HCT116 (cell line): ENCODE measurements at regions not wholly inside any gene's neighbourhood (a gene's known extent, or its start where the extent isn't known, plus 50 kb on each side); places are given as distances from the start of the nearest gene placed in this dataset.
A peak's percentile ranks its signal among the peaks of the same experiment; 100 is the strongest.

Experiments
- ATAC-seq: fragments of 200-7000 bp; cut with Tn5 transposase; 2 replicates; pipeline ENCODE4 v1.9.1; 2020; ENCODE audit warnings: mild to moderate bottlenecking, moderate library complexity
- BruUV-seq: library from RNA; stranded (reverse); fragments of 400-500 nt; replicated peaks from 2 replicates; lab custom pipeline; 2021; lab: Mats Ljungman, UMichigan
- CTCF ChIA-PET: fragments of 300-600 bp; sonication (Branson Sonifier 250); formaldehyde crosslinking; loops from one replicate; lab custom pipeline; 2021; ENCODE audit warnings: antibody characterized with exemption; lab: Charles Lee
- POLR2A ChIA-PET: fragments of 300-600, 350-600 bp; sonication (Branson Sonifier 250); formaldehyde crosslinking; loops from one replicate; lab custom pipeline; 2021; ENCODE audit warnings: antibody characterized with exemption; lab: Charles Lee
- RAD21 ChIA-PET, 2 experiments: fragments of 300-600 bp; sonication (Branson Sonifier 250); formaldehyde crosslinking; loops; one replicate each; lab custom pipeline; 2023; ENCODE audit warnings: low total read pairs in 2 of 2; ENCODE audit not compliant: uncharacterized antibody in 2 of 2, unreplicated experiment in 2 of 2, low non-redundant PET in 1 of 2; lab: Charles Lee
- DNase-seq: peaks from one replicate; pipeline ENCODE4 v3.0.0-alpha.2; 2010; ENCODE audit warnings: low read depth, low spot score
- H2AFZ ChIP-seq: fragments of 200-600 bp; shearing (Covaris generic), sonication (generic); 2 replicates; pipeline ENCODE4 v1.6.1; 2017; ENCODE audit warnings: low read depth, mixed run types, mixed read lengths, antibody characterized with exemption, low read length; ENCODE audit not compliant: poor library complexity, severe bottlenecking
- H3K27ac ChIP-seq: 2 replicates; pipeline ENCODE4 v1.5.1; 2012; ENCODE audit warnings: low read depth, low read length
- H3K27me3 ChIP-seq: fragments of 200-600 bp; sonication (generic); 2 replicates; pipeline ENCODE4 v1.6.1; 2016; ENCODE audit warnings: mixed run types, low read length, mixed read lengths; ENCODE audit not compliant: insufficient read depth
- H3K36me3 ChIP-seq, 2 experiments: fragments of 200-500 bp in 1 of 2; fragments of 200-600 bp in 1 of 2; sonication (Bioruptor generic) in 1 of 2; sonication (generic) in 1 of 2; 2 replicates each; pipeline versions ENCODE4 v1.5.1 to v1.6.1; 2014 to 2016; ENCODE audit warnings: low read length in 2 of 2, inconsistent platforms in 1 of 2, mixed read lengths in 1 of 2, mixed run types in 1 of 2; ENCODE audit not compliant: insufficient read depth in 2 of 2, control insufficient read depth in 1 of 2
- H3K4me1 ChIP-seq, 2 experiments: fragments of 200-600 bp in 1 of 2; sonication (generic) in 1 of 2; 2 replicates each; pipeline versions ENCODE4 v1.5.1 to v1.6.1; 2012 to 2017; ENCODE audit warnings: low read length in 2 of 2, inconsistent platforms in 1 of 2, mild to moderate bottlenecking in 1 of 2, mixed read lengths in 1 of 2, mixed run types in 1 of 2, moderate library complexity in 1 of 2; ENCODE audit not compliant: insufficient read depth in 2 of 2, control insufficient read depth in 1 of 2
- H3K4me2 ChIP-seq: fragments of 200-600 bp; sonication (generic); 2 replicates; pipeline ENCODE4 v1.6.1; 2017; ENCODE audit warnings: mixed run types, low read length, mixed read lengths
- H3K4me3 ChIP-seq, 2 experiments: fragments of 200-600 bp in 1 of 2; sonication (generic) in 1 of 2; replicated peaks in 1 of 2; 2 replicates each; pipeline ENCODE4 v1.5.1; 2011 to 2016; ENCODE audit warnings: low read length in 2 of 2, control low read depth in 1 of 2, low read depth in 1 of 2, mild to moderate bottlenecking in 1 of 2, mixed read lengths in 1 of 2, mixed run types in 1 of 2
- H3K79me2 ChIP-seq: fragments of 200-600 bp; sonication (generic); 2 replicates; pipeline ENCODE4 v1.6.1; 2017; ENCODE audit warnings: mild to moderate bottlenecking, mixed run types, low read length, moderate library complexity, mixed read lengths; ENCODE audit not compliant: insufficient read depth
- H3K9ac ChIP-seq: fragments of 200-600 bp; sonication (generic); 2 replicates; pipeline ENCODE4 v1.6.1; 2016; ENCODE audit warnings: low read length, mixed read lengths
- H3K9me2 ChIP-seq: fragments of 200-600 bp; sonication (generic), shearing (Covaris generic); 2 replicates; pipeline ENCODE4 v1.6.1; 2017; ENCODE audit warnings: mixed run types, mild to moderate bottlenecking, moderate library complexity; ENCODE audit not compliant: insufficient read depth
- H3K9me3 ChIP-seq, 2 experiments: fragments of 200-500 bp in 1 of 2; fragments of 200-600 bp in 1 of 2; sonication (Bioruptor generic) in 1 of 2; sonication (generic) in 1 of 2; 2 replicates each; pipeline ENCODE4 v1.6.1; 2014 to 2017; ENCODE audit warnings: low read length in 2 of 2, mixed read lengths in 2 of 2, inconsistent platforms in 1 of 2, low read depth in 1 of 2, mild to moderate bottlenecking in 1 of 2, mixed run types in 1 of 2, moderate library complexity in 1 of 2; ENCODE audit not compliant: control insufficient read depth in 1 of 2, insufficient read depth in 1 of 2
- H4K20me1 ChIP-seq: fragments of 200-600 bp; sonication (generic), shearing (Covaris generic); 2 replicates; pipeline ENCODE4 v1.6.1; 2017; ENCODE audit warnings: mixed run types, mild to moderate bottlenecking, moderate library complexity; ENCODE audit not compliant: insufficient read depth
- CTCF ChIP-seq, 3 experiments: fragments of 200-600 bp in 1 of 3; sonication (generic) in 1 of 3; IDR thresholded peaks in 2 of 3; conservative IDR thresholded peaks in 1 of 3; 2 replicates each; pipeline ENCODE4 v1.5.1; 2012 to 2017; ENCODE audit warnings: low read depth in 2 of 3, low read length in 2 of 3, antibody characterized with exemption in 1 of 3, borderline replicate concordance in 1 of 3, control low read depth in 1 of 3, mild to moderate bottlenecking in 1 of 3, mixed read lengths in 1 of 3, mixed run types in 1 of 3, moderate library complexity in 1 of 3; ENCODE audit not compliant: insufficient read depth in 1 of 3
- JUND ChIP-seq: IDR thresholded peaks from 2 replicates; pipeline ENCODE4 v1.6.1; 2012
- TCF7L2 ChIP-seq: IDR thresholded peaks from 2 replicates; pipeline ENCODE4 v1.7.0; 2011; ENCODE audit warnings: borderline replicate concordance, inconsistent platforms; ENCODE audit not compliant: insufficient read depth, insufficient read length; ENCODE audit errors: extremely low read depth
- ZNF274 ChIP-seq: fragments of 200-500 bp; sonication (Bioruptor generic); IDR thresholded peaks from 2 replicates; pipeline ENCODE4 v1.6.1; 2014; ENCODE audit warnings: mild to moderate bottlenecking, low read depth, low read length, inconsistent platforms
- intact Hi-C: fragments of 100-400 bp; cut with micrococcal nuclease; formaldehyde crosslinking; loops from 2 replicates; pipeline ENCODE4 v1.10.0; 2022
- TF ChIP-seq, protein P1 (sequence below): IDR thresholded peaks from 2 replicates; pipeline ENCODE4 v1.6.1; 2012

GRCh38 chr20:48404598-48404997 is 423.2 kb downstream of the PREX1 start:
- Histone ChIP-seq H3K27ac (no peak overlapping the region), H3K36me3 (no peaks in the 10 kb centered on the region), H3K4me1 (no peaks in the 10 kb centered on the region), H3K79me2 (no peaks in the 10 kb centered on the region), H3K4me2 (peak overlapping the region; percentile 17; the same call in 1 of the 2 replicates), H3K4me3 (no peak overlapping the region), H3K9me2 (no peaks in the 10 kb centered on the region), H4K20me1 (no peaks in the 10 kb centered on the region), H3K9ac (no peak overlapping the region), H3K9me3 (no peaks in the 10 kb centered on the region), H2AFZ (no peak overlapping the region), H3K27me3 (peaks cover 6% of the 10 kb centered on the region)
- BruUV-seq: no TSS peak
- intact Hi-C loops: no loop called here
- no peak for TF ChIP-seq JUND
- TF ChIP-seq CTCF (IDR thresholded peaks at IDR 0.05 in 2 of 3, conservative IDR thresholded peaks at IDR 0.05 in 1 of 3; ENCODE audit: borderline replicate concordance in 1 of 3, insufficient read depth in 1 of 3, low read depth in 2 of 3, low read length in 2 of 3): peak in 2 of 3 experiments; percentile 59 to 61; a peak in 4 of 6 replicates
- CTCF ChIA-PET: interaction anchor here (0.7 to 1.6 kb wide), 3 partner anchors 10 to 500 kb away, joined by 3 to 5 read pairs (median 4); no protein-coding TSS in a partner anchor
- POLR2A ChIA-PET: no interaction called here
- peak; percentile 27 for DNase-seq
- peak; percentile 76; the same call in 1 of the 2 replicates for ATAC-seq
- RAD21 ChIA-PET: no interaction called here

GRCh38 chr20:48403167-48403761 is 424.5 kb downstream of the PREX1 start:
- BruUV-seq: no TSS peak
- no peak for TF ChIP-seq TCF7L2
- TF ChIP-seq, protein P1, sequence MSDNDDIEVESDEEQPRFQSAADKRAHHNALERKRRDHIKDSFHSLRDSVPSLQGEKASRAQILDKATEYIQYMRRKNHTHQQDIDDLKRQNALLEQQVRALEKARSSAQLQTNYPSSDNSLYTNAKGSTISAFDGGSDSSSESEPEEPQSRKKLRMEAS: no peak
- no peak for TF ChIP-seq ZNF274
- intact Hi-C loops: no loop called here
- Histone ChIP-seq H2AFZ (no peak overlapping the region), H3K4me1 (no peaks in the 10 kb centered on the region), H3K36me3 (no peaks in the 10 kb centered on the region), H3K9me3 (no peaks in the 10 kb centered on the region), H3K27ac (no peak overlapping the region), H3K9ac (no peak overlapping the region), H4K20me1 (no peaks in the 10 kb centered on the region), H3K4me2 (no peak overlapping the region), H3K79me2 (no peaks in the 10 kb centered on the region), H3K4me3 (no peak overlapping the region), H3K27me3 (peaks cover 6% of the 10 kb centered on the region), H3K9me2 (no peaks in the 10 kb centered on the region)
- CTCF ChIA-PET: interaction anchor here (1.6 kb wide), 2 partner anchors 9 to 217 kb away, joined by 4 to 5 read pairs; no protein-coding TSS in a partner anchor
- no peak for ATAC-seq
- RAD21 ChIA-PET: no interaction called here
- POLR2A ChIA-PET: no interaction called here
- no peak for DNase-seq
